H1 (cell line): ENCODE measurements at regions not wholly inside any gene's neighbourhood (a gene's known extent, or its start where the extent isn't known, plus 50 kb on each side); places are given as distances from the start of the nearest gene placed in this dataset.

Experiments
- CEBPB ChIP-seq: IDR thresholded peaks from 2 replicates; pipeline ENCODE4 v1.6.1; 2012; ENCODE audit warnings: low read depth, low read length
- RBBP5 ChIP-seq: IDR thresholded peaks from 2 replicates; pipeline ENCODE4 v1.7.1; 2012; ENCODE audit warnings: low read depth, mild to moderate bottlenecking, inconsistent platforms, low read length, moderate library complexity, borderline replicate concordance
- SAP30 ChIP-seq: fragments of 300-600 bp; sonication (generic); IDR thresholded peaks from 2 replicates; pipeline ENCODE4 v1.7.1; 2012; ENCODE audit warnings: low read length, moderate library complexity, mild to moderate bottlenecking, inconsistent platforms; ENCODE audit not compliant: insufficient read depth, insufficient replicate concordance

GRCh38 chr3:148435534-148435933 lies 262.2 kb upstream of the AGTR1 start (continued):
- TF ChIP-seq CEBPB (no peak), RBBP5 (no peak), SAP30 (no peak)
